ENCODE measurements at regions not wholly inside any gene's neighbourhood (a gene's known extent, or its start where the extent isn't known, plus 50 kb on each side); places are given as distances from the start of the nearest gene placed in this dataset.
A peak's percentile ranks its signal among the peaks of the same experiment; 100 is the strongest.

DNA sequence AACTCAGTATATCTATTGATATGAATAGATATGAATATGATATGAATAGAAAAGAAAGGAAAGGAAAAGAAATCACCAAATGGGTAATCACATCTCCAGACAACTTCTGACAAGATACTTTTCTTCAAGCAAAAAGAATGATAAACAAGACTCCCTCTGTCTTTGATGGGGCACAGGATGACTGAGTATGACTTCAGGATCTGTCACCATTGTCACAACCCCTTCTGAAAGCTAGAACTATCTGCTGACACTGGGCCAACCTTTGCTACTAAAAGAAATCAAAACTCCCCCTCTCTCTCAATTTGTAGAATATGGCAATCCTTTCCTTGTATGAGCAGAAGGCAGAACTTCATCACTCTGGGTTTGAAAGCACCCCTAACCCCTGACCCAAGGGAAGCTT, 267.2 kb upstream of the RASGEF1B start:
- Mint-ChIP-seq H3K9me3 (ENCODE audit: low read depth) (no peaks in the 10 kb centered on the region), H3K4me3 (ENCODE audit: unreplicated experiment) (no peak overlapping the region), H3K4me1 (ENCODE audit: low read depth) (no peaks in the 10 kb centered on the region), H3K27ac (ENCODE audit: unreplicated experiment) (no peak overlapping the region), H3K27me3 (ENCODE audit: low read depth) (peaks cover 11% of the 10 kb centered on the region), H3K36me3 (ENCODE audit: low read depth) (no peaks in the 10 kb centered on the region)
- TF ChIP-seq, protein P1, sequence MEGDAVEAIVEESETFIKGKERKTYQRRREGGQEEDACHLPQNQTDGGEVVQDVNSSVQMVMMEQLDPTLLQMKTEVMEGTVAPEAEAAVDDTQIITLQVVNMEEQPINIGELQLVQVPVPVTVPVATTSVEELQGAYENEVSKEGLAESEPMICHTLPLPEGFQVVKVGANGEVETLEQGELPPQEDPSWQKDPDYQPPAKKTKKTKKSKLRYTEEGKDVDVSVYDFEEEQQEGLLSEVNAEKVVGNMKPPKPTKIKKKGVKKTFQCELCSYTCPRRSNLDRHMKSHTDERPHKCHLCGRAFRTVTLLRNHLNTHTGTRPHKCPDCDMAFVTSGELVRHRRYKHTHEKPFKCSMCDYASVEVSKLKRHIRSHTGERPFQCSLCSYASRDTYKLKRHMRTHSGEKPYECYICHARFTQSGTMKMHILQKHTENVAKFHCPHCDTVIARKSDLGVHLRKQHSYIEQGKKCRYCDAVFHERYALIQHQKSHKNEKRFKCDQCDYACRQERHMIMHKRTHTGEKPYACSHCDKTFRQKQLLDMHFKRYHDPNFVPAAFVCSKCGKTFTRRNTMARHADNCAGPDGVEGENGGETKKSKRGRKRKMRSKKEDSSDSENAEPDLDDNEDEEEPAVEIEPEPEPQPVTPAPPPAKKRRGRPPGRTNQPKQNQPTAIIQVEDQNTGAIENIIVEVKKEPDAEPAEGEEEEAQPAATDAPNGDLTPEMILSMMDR (IDR thresholded peaks at IDR 0.05), result no peak
- no peak for DNase-seq (ENCODE audit: low spot score)

DNA sequence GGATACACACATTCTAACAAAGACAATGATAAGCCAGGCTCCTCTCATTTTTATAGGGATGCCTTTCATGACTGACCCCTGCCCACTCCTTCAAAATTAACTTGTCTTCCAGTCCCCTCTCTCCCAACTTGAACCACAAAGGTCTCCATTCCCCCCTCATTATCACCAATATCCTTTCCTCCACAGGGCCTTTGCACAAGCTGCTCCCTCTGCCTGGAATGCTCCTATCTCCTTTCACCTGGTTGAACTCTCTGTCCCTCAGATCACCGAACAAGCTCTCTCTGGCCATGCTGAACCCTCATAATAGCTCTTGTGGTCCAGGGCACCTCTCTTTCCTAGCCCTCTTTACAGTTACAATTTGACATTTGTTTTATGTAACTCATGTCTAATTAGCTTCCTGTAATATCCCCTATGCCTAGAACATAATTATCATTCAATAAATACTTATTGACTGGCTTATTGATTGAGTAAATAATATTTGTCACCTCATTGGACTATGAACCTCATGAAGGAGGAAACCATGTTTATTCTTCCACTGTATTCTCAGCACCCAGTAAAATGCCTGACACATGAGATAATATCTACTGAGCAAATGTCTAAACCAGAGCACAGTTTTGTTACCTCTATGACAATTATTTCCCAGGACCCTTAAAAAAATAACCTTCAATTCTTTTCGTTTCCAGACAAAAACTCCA, 266.3 kb upstream of the RASGEF1B start:
- Mint-ChIP-seq H3K9me3 (ENCODE audit: low read depth) (no peaks in the 10 kb centered on the region), H3K27me3 (ENCODE audit: low read depth) (peaks cover 9% of the 10 kb centered on the region), H3K27ac (ENCODE audit: unreplicated experiment) (no peak overlapping the region), H3K4me1 (ENCODE audit: low read depth) (no peaks in the 10 kb centered on the region), H3K36me3 (ENCODE audit: low read depth) (no peaks in the 10 kb centered on the region), H3K4me3 (ENCODE audit: unreplicated experiment) (no peak overlapping the region)
- TF ChIP-seq, protein P1 (IDR thresholded peaks at IDR 0.05), result no peak
- no peak for DNase-seq (ENCODE audit: low spot score)

DNA sequence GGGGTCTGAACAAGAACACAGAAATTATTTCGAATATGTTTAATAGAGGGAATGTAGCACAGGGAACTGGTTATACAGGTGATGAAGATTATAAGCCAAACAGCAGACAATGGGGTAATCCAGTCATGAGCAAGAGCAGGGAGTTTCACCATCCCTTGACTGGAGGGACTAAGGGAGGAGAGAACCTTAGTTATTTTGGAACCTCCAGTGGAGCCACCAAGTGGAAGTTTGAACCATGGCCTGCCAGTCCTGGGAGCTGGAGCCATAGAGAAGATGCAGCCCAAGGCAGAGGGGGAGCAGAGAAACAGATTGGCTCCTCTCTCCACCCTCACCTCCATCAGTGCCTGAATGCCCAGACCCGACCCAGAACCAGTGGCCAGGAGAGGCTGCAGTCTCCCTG, 264.6 kb upstream of the RASGEF1B start:
- no peaks in the 10 kb centered on the region for H3K4me1 Mint-ChIP-seq (ENCODE audit: low read depth)
- no peaks in the 10 kb centered on the region for H3K36me3 Mint-ChIP-seq (ENCODE audit: low read depth)
- H3K9me3 Mint-ChIP-seq (ENCODE audit: low read depth), result no peaks in the 10 kb centered on the region
- peaks cover 6% of the 10 kb centered on the region for H3K27me3 Mint-ChIP-seq (ENCODE audit: low read depth)
- H3K27ac Mint-ChIP-seq (ENCODE audit: unreplicated experiment), result no peak overlapping the region
- no peak overlapping the region for H3K4me3 Mint-ChIP-seq (ENCODE audit: unreplicated experiment)
- DNase-seq (ENCODE audit: low spot score), result no peak
- TF ChIP-seq, protein P1 (IDR thresholded peaks at IDR 0.05), result peak; percentile 8

DNA sequence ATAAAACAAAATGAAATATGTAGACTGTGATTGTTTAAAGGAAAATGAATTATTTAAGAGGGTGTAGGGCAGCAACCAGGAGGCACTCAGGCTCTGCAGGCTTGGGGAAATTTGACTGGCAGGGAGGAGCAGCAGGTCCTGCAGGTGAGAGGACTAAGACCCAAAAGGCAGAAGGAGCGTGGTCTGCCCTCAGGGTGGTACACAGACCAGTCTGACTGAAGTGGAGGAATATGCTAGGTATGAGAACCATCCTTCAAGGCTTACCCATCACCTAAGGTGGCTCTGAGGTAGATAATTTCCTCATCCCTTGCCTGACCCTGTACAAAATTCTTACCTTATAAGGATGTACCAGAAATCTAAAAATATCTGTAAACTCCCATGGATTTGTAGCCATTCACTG, 261.3 kb upstream of the RASGEF1B start:
- H3K27ac Mint-ChIP-seq (ENCODE audit: unreplicated experiment), result no peak overlapping the region
- TF ChIP-seq, protein P1 (IDR thresholded peaks at IDR 0.05), result no peak
- no peaks in the 10 kb centered on the region for H3K36me3 Mint-ChIP-seq (ENCODE audit: low read depth)
- peaks cover 9% of the 10 kb centered on the region for H3K9me3 Mint-ChIP-seq (ENCODE audit: low read depth)
- no peak overlapping the region for H3K4me3 Mint-ChIP-seq (ENCODE audit: unreplicated experiment)
- H3K27me3 Mint-ChIP-seq (ENCODE audit: low read depth), result peaks cover 20% of the 10 kb centered on the region
- no peaks in the 10 kb centered on the region for H3K4me1 Mint-ChIP-seq (ENCODE audit: low read depth)
- DNase-seq (ENCODE audit: low spot score), result no peak

- DNase-seq (ENCODE audit: low spot score), result no peak
- Mint-ChIP-seq H3K36me3 (ENCODE audit: low read depth) (no peaks in the 10 kb centered on the region), H3K4me1 (ENCODE audit: low read depth) (peaks cover 16% of the 10 kb centered on the region), H3K4me3 (ENCODE audit: unreplicated experiment) (no peak overlapping the region), H3K9me3 (ENCODE audit: low read depth) (peaks cover 13% of the 10 kb centered on the region), H3K27me3 (ENCODE audit: low read depth) (peaks cover 22% of the 10 kb centered on the region), H3K27ac (ENCODE audit: unreplicated experiment) (no peak overlapping the region)
- TF ChIP-seq, protein P1 (IDR thresholded peaks at IDR 0.05), result no peak
These were observed 253.2 kb upstream of the RASGEF1B start for GRCh38 chr4:81724925-81725329.

All from chondrocyte (in vitro differentiated cells).